Upper lobe of left lung (tissue), 6 donors: ENCODE measurements at regions not wholly inside any gene's neighbourhood (a gene's known extent, or its start where the extent isn't known, plus 50 kb on each side); places are given as distances from the start of the nearest gene placed in this dataset.
A peak's percentile ranks its signal among the peaks of the same experiment; 100 is the strongest.

Source experiments
- ATAC-seq, 2 donors: fragments of 200-7000 bp; cut with Tn5 transposase; one replicate each; pipeline ENCODE4 v1.9.1; 2022; ENCODE audit warnings: mild to moderate bottlenecking in 2 of 2, moderate library complexity in 2 of 2; ENCODE audit not compliant: low FRiP score in 2 of 2
- DNase-seq, 2 donors: peaks; one replicate each; pipeline ENCODE4 v3.0.0-alpha.2; 2019 to 2020
- H3K27ac ChIP-seq, 4 donors: fragments of 200-600 bp; sonication (generic); one replicate each; pipeline ENCODE4 v1.5.1; 2016 to 2019
- H3K27me3 ChIP-seq, 4 donors: fragments of 200-600 bp; sonication (generic); one replicate each; pipeline ENCODE4 v1.5.1; 2017 to 2019
- H3K36me3 ChIP-seq, 4 donors: fragments of 200-600 bp; sonication (generic); one replicate each; pipeline ENCODE4 v1.5.1; 2016 to 2019
- H3K4me1 ChIP-seq, 4 donors: fragments of 200-600 bp; sonication (generic); one replicate each; pipeline ENCODE4 v1.5.1; 2018 to 2019
- H3K4me3 ChIP-seq, 4 donors: fragments of 200-600 bp; sonication (generic); one replicate each; pipeline ENCODE4 v1.5.1; 2017 to 2019; ENCODE audit warnings: mild to moderate bottlenecking in 2 of 4, moderate library complexity in 1 of 4
- H3K9me3 ChIP-seq, 4 donors: fragments of 200-600 bp; sonication (generic); one replicate each; pipeline ENCODE4 v1.5.1; 2018 to 2019
- EP300 ChIP-seq, 4 donors: sonication (generic); formaldehyde crosslinking; IDR thresholded peaks; one replicate each; pipeline ENCODE4 v1.5.1; 2017; ENCODE audit warnings: antibody characterized with exemption in 4 of 4, control low read depth in 2 of 4
- POLR2A ChIP-seq, 4 donors: fragments of 450-650 bp; IDR thresholded peaks; one replicate each; pipeline ENCODE4 v1.5.1; 2016 to 2017; ENCODE audit warnings: antibody characterized with exemption in 4 of 4, mild to moderate bottlenecking in 2 of 4
- POLR2AphosphoS5 ChIP-seq, 2 donors: sonication (generic); formaldehyde crosslinking; IDR thresholded peaks; one replicate each; pipeline ENCODE4 v1.5.1; 2017; ENCODE audit warnings: antibody characterized with exemption in 2 of 2
- WGBS, 2 donors: methylation state at CpG; one replicate each; pipeline ENCODE4 v1.1.5; 2017 to 2018; 5-methylcytosine and 5-hydroxymethylcytosine counted together
- TF ChIP-seq, protein P1 (sequence below), 6 experiments: fragments of 450-650 bp in 4 of 6; fragments of 200-600 bp in 2 of 6; sonication (generic) in 2 of 6; IDR thresholded peaks; one replicate each; pipeline ENCODE4 v1.5.1; 2016 to 2019; ENCODE audit warnings: antibody characterized with exemption in 6 of 6
- donor health status: DM: no; HTN: no; CAD: no; lungs with moderate emphysema.
- donor health status: DM: no; HTN: yes; CAD: no; lungs with severe emphysema.

DNA sequence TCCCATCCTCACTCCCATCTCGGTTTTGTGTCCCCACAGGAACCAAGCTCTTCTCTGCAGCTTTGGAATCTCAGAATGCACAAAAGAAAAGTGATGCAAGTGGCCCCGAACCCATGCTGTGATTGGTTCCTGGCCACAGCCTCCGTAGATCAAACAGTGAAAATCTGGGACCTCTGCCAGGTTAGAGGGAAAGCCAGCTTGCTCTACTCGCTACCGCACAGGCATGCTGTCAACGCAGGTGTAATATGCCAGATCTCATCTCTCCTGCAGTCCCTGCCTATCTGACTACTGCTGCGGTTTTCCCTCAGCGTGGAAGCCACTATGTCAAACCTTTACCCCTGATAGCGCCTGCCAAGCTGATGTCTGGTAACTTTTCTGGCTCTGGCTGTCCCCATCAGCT lies 200.5 kb upstream of the LRRC4C start:
- H3K27me3 ChIP-seq = no peaks in the 10 kb centered on the region
- ATAC-seq (peak in 1 of 2 donors; percentile 26), DNase-seq (no peak)
- H3K4me1 ChIP-seq = no peaks in the 10 kb centered on the region
- no peaks in the 10 kb centered on the region for H3K36me3 ChIP-seq
- no peaks in the 10 kb centered on the region for H3K9me3 ChIP-seq
- H3K27ac ChIP-seq = no peak overlapping the region
- H3K4me3 ChIP-seq = no peak overlapping the region
- no peak for TF ChIP-seq EP300 (IDR thresholded peaks at IDR 0.05)
- no peak for TF ChIP-seq POLR2AphosphoS5 (IDR thresholded peaks at IDR 0.05)
- TF ChIP-seq POLR2A (IDR thresholded peaks at IDR 0.05) = no peak
- TF ChIP-seq, protein P1, sequence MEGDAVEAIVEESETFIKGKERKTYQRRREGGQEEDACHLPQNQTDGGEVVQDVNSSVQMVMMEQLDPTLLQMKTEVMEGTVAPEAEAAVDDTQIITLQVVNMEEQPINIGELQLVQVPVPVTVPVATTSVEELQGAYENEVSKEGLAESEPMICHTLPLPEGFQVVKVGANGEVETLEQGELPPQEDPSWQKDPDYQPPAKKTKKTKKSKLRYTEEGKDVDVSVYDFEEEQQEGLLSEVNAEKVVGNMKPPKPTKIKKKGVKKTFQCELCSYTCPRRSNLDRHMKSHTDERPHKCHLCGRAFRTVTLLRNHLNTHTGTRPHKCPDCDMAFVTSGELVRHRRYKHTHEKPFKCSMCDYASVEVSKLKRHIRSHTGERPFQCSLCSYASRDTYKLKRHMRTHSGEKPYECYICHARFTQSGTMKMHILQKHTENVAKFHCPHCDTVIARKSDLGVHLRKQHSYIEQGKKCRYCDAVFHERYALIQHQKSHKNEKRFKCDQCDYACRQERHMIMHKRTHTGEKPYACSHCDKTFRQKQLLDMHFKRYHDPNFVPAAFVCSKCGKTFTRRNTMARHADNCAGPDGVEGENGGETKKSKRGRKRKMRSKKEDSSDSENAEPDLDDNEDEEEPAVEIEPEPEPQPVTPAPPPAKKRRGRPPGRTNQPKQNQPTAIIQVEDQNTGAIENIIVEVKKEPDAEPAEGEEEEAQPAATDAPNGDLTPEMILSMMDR (IDR thresholded peaks at IDR 0.05) = no peak
- 56 to 74% methylated on average over 9 of the region's 9 CpGs for WGBS, 2 donors

DNA sequence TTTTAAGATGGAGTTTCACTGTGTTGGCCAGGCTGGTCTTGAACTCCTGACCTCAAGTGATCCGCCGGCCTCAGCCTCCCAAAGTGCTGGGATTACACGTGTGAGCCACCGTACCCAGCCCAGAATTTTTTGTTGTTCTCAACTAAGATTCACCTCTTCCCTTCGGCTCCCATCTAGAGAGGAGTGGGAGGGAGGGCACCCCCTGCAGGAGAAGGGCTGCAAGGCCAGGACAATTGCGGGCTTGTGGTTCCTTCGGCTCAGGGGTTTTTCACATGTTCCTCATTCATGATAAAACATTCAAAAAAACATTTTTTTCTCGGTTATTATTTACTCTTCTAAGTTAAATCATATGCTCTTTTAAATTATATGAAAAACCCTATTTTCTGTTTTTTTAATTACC lies 201.1 kb upstream of the LRRC4C start:
- H3K27ac ChIP-seq = no peak overlapping the region
- no peak for DNase-seq
- H3K36me3 ChIP-seq = no peaks in the 10 kb centered on the region
- no peaks in the 10 kb centered on the region for H3K4me1 ChIP-seq
- no peak for ATAC-seq
- H3K27me3 ChIP-seq = no peaks in the 10 kb centered on the region
- no peak for TF ChIP-seq POLR2A (IDR thresholded peaks at IDR 0.05)
- TF ChIP-seq, protein P1 (IDR thresholded peaks at IDR 0.05) = no peak
- no peak overlapping the region for H3K4me3 ChIP-seq
- 75 to 78% methylated on average over 8 of the region's 8 CpGs for WGBS, 2 donors
- no peaks in the 10 kb centered on the region for H3K9me3 ChIP-seq

DNA sequence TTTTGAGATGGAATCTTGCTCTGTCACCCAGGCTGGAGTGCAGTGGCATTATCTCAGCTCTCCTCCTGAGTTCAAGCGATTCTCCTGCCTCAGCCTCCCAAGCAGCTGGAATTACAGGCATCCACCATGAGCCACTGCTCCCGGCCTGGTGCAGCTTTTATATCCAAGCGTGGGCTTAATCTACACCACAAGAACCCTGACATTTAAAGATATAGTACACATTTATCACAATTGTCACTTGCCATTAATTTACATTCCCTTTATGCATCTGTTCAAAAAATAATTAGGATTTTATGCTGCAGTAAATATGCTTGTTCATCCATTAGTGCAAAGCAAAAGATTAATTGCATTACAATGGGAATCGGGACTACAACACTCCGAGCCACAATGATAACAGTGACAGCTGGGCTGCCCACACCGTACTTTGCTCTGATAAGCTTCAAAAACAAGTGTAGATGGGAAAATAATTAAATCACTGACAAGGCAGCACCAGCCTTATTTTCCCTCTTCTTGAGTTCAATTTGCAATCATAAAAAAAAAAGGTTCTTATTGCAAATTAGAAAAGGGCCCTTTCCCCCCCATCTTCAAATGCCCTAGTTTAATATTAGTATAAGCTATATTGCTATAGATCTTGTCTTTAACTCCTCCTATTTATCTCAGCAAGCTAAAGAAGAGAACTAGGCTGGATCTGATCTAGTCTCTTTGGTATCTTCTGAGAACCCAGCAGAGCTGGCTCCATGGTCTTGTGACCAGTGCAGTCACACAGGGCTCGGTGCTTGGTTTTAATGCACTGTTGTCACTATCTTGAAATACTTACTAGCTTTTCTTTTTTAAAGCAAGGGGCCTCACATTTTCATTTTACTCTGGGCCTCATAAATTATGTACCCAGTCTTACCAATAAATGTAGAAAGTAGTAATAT lies 206.2 kb upstream of the LRRC4C start:
- H3K4me1 ChIP-seq = no peaks in the 10 kb centered on the region
- no peak for ATAC-seq
- no peaks in the 10 kb centered on the region for H3K27me3 ChIP-seq
- no peak overlapping the region for H3K4me3 ChIP-seq
- H3K27ac ChIP-seq = no peak overlapping the region
- H3K9me3 ChIP-seq = no peaks in the 10 kb centered on the region
- DNase-seq = no peak
- H3K36me3 ChIP-seq = no peaks in the 10 kb centered on the region
- no peak for TF ChIP-seq EP300 (IDR thresholded peaks at IDR 0.05)
- TF ChIP-seq, protein P1 (IDR thresholded peaks at IDR 0.05) = no peak
- TF ChIP-seq POLR2AphosphoS5 (IDR thresholded peaks at IDR 0.05) = no peak
- no peak for TF ChIP-seq POLR2A (IDR thresholded peaks at IDR 0.05)
- WGBS, 2 donors = 57 to 80% methylated on average over 7 of the region's 7 CpGs

DNA sequence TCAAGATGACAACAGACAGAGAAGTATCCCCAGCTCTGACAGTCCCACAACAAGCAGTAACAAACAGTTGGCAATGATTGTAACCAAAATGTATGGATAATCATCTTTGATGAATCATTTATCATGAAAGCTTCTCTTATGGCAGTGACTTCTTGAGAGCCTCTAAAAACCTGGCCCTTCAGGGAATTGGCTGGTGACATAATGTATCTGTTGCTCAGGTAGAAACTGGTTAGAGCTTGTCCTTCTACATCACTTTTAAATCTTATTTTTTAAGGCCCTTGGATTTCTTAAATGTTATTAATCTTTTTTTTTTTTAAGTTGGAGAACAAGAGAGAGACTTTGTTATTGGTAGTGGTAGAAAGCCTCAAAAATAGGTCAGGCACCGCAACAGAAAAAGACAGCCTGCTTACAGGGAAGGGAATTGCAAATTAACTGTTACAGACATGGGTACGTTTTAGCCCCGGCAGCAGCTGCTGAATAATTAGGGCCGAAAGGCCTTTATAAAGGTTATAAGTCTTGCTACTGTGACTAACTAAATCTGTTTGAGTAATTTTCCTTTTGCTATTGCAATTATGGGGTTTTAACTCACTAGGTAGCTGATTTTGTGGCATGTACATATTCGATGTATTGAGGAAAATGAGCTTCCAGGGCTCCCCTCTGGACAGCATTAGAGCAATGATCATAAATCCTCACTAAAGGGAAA lies 207.7 kb upstream of the LRRC4C start:
- ATAC-seq (no peak), DNase-seq (no peak)
- no peak overlapping the region for H3K4me3 ChIP-seq
- H3K27me3 ChIP-seq = no peaks in the 10 kb centered on the region
- 58 to 71% methylated on average over 5 of the region's 5 CpGs for WGBS, 2 donors
- H3K27ac ChIP-seq = no peak overlapping the region
- no peaks in the 10 kb centered on the region for H3K36me3 ChIP-seq
- no peaks in the 10 kb centered on the region for H3K4me1 ChIP-seq
- TF ChIP-seq EP300 (IDR thresholded peaks at IDR 0.05) (no peak), POLR2A (IDR thresholded peaks at IDR 0.05) (no peak), POLR2AphosphoS5 (IDR thresholded peaks at IDR 0.05) (no peak)
- TF ChIP-seq, protein P1 (IDR thresholded peaks at IDR 0.05) = no peak
- H3K9me3 ChIP-seq = no peaks in the 10 kb centered on the region
